IMR-90 (cell line): ENCODE measurements at regions not wholly inside any gene's neighbourhood (a gene's known extent, or its start where the extent isn't known, plus 50 kb on each side); places are given as distances from the start of the nearest gene placed in this dataset.

Experiments
- ATAC-seq: fragments of 200-7000 bp; cut with Tn5 transposase; 2 replicates; pipeline ENCODE4 v1.9.1; 2020; ENCODE audit warnings: low read depth, mild to moderate bottlenecking, moderate library complexity
- BruUV-seq: library from RNA; stranded (reverse); fragments of 400-500 nt; replicated peaks from 2 replicates; lab custom pipeline; 2021; lab: Mats Ljungman, UMichigan
- CTCF ChIA-PET: fragments of 300-600 bp; formaldehyde crosslinking; extraction: SDS; loops from one replicate; lab custom pipeline; 2021; ENCODE audit warnings: antibody characterized with exemption; lab: Yijun Ruan, JAX
- POLR2A ChIA-PET: fragments of 300-600 bp; sonication (Branson Sonifier 250); formaldehyde crosslinking; loops from one replicate; lab custom pipeline; 2022; ENCODE audit warnings: antibody characterized with exemption; ENCODE audit not compliant: unreplicated experiment; lab: Charles Lee
- DNase-seq: peaks from one replicate; pipeline ENCODE4 v3.0.0; 2013
- H2AFZ ChIP-seq: replicated peaks from 2 replicates; pipeline ENCODE3; 2013; ENCODE audit warnings: low read length, mild to moderate bottlenecking; ENCODE audit not compliant: poor library complexity
- H2AK5ac ChIP-seq: 2 replicates; pipeline ENCODE4 v1.6.1; 2013; ENCODE audit warnings: low read depth, low read length, inconsistent platforms
- H2AK9ac ChIP-seq: replicated peaks from 2 replicates; pipeline ENCODE3; 2013; ENCODE audit warnings: mild to moderate bottlenecking, low read depth, low read length, moderate library complexity; ENCODE audit not compliant: poor library complexity
- H2BK120ac ChIP-seq: 2 replicates; pipeline ENCODE4 v1.6.1; 2013; ENCODE audit warnings: low read depth, low read length, inconsistent platforms
- H2BK15ac ChIP-seq: 3 replicates; pipeline ENCODE4 v1.6.1; 2013; ENCODE audit warnings: low read depth, low read length, inconsistent platforms
- H2BK20ac ChIP-seq: 2 replicates; pipeline ENCODE4 v1.6.1; 2013; ENCODE audit warnings: low read depth, mild to moderate bottlenecking, inconsistent platforms, low read length, moderate library complexity
- H2BK5ac ChIP-seq: 2 replicates; pipeline ENCODE4 v1.6.1; 2013; ENCODE audit warnings: mild to moderate bottlenecking, low read depth, low read length, inconsistent platforms; ENCODE audit not compliant: poor library complexity, severe bottlenecking
- H3K14ac ChIP-seq: replicated peaks from 2 replicates; pipeline ENCODE4 v1.6.1; 2013; ENCODE audit warnings: low read depth, low read length, inconsistent platforms
- H3K18ac ChIP-seq: 2 replicates; pipeline ENCODE4 v1.6.1; 2013; ENCODE audit warnings: low read depth, low read length, control low read depth
- H3K23ac ChIP-seq: 2 replicates; pipeline ENCODE4 v1.6.1; 2013; ENCODE audit warnings: low read depth, low read length, inconsistent platforms
- H3K27ac ChIP-seq: 2 replicates; pipeline ENCODE4 v1.5.1; 2013; ENCODE audit warnings: mild to moderate bottlenecking, control low read depth, low read length; ENCODE audit not compliant: insufficient read depth
- H3K27me3 ChIP-seq: 2 replicates; pipeline ENCODE4 v1.6.1; 2013; ENCODE audit warnings: low read length; ENCODE audit not compliant: control insufficient read depth, insufficient read depth
- H3K36me3 ChIP-seq: 2 replicates; pipeline ENCODE4 v1.6.1; 2013; ENCODE audit warnings: low read length, mixed read lengths; ENCODE audit not compliant: control insufficient read depth, insufficient read depth
- H3K4ac ChIP-seq: 2 replicates; pipeline ENCODE4 v1.6.1; 2013; ENCODE audit warnings: low read depth, low read length, inconsistent platforms
- H3K4me1 ChIP-seq: 2 replicates; pipeline ENCODE4 v1.6.1; 2013; ENCODE audit warnings: low read length, mixed read lengths; ENCODE audit not compliant: control insufficient read depth, insufficient read depth
- H3K4me2 ChIP-seq: 2 replicates; pipeline ENCODE4 v1.6.1; 2013; ENCODE audit warnings: low read depth, mild to moderate bottlenecking, control low read depth, low read length, moderate library complexity
- H3K4me3 ChIP-seq: 2 replicates; pipeline ENCODE4 v1.5.1; 2013; ENCODE audit warnings: low read depth, mild to moderate bottlenecking, control low read depth, low read length, moderate library complexity; ENCODE audit not compliant: insufficient read depth
- H3K56ac ChIP-seq: 2 replicates; pipeline ENCODE4 v1.6.1; 2013; ENCODE audit warnings: low read length, inconsistent platforms; ENCODE audit not compliant: insufficient read depth; ENCODE audit errors: extremely low read depth
- H3K79me1 ChIP-seq, 2 experiments: 2 replicates each; pipeline ENCODE4 v1.6.1; 2013; ENCODE audit warnings: low read length in 2 of 2, inconsistent platforms in 1 of 2, low read depth in 1 of 2
- H3K9ac ChIP-seq: 2 replicates; pipeline ENCODE4 v1.6.1; 2013; ENCODE audit warnings: low read depth, low read length, control low read depth
- H3K9me1 ChIP-seq: 2 replicates; pipeline ENCODE4 v1.6.1; 2013; ENCODE audit warnings: low read length, inconsistent platforms; ENCODE audit not compliant: insufficient read depth
- H3K9me3 ChIP-seq: 2 replicates; pipeline ENCODE4 v1.6.1; 2013; ENCODE audit warnings: low read length; ENCODE audit not compliant: control insufficient read depth, insufficient read depth
- H4K20me1 ChIP-seq: 2 replicates; pipeline ENCODE4 v1.6.1; 2013; ENCODE audit warnings: low read length, inconsistent platforms; ENCODE audit not compliant: insufficient read depth
- H4K5ac ChIP-seq: 2 replicates; pipeline ENCODE4 v1.6.1; 2013; ENCODE audit warnings: mild to moderate bottlenecking, low read depth, low read length, control low read depth
- H4K8ac ChIP-seq, 2 experiments: 2 replicates each; pipeline ENCODE4 v1.6.1; 2013; ENCODE audit warnings: low read depth in 2 of 2, low read length in 2 of 2, control low read depth in 1 of 2, inconsistent platforms in 1 of 2
- H4K91ac ChIP-seq: 2 replicates; pipeline ENCODE4 v1.6.1; 2013; ENCODE audit warnings: low read depth, low read length, inconsistent platforms; ENCODE audit not compliant: insufficient read depth
- BHLHE40 ChIP-seq: fragments of 150-350 bp; IDR thresholded peaks from 2 replicates; pipeline ENCODE4 v1.6.1; 2016; ENCODE audit warnings: mild to moderate bottlenecking, low read depth, low read length
- CEBPB ChIP-seq: IDR thresholded peaks from 2 replicates; pipeline ENCODE4 v1.6.1; 2012; ENCODE audit warnings: low read depth, low read length, improper control_type of control experiment
- CHD1 ChIP-seq: IDR thresholded peaks from 2 replicates; pipeline ENCODE4 v1.6.1; 2012; ENCODE audit warnings: low read depth, low read length, improper control_type of control experiment
- CTCF ChIP-seq: conservative IDR thresholded peaks from 2 replicates; pipeline ENCODE4 v1.5.1; 2012; ENCODE audit warnings: mild to moderate bottlenecking, low read depth, low read length, improper control_type of control experiment
- ELK1 ChIP-seq: fragments of 150-350 bp; IDR thresholded peaks from 2 replicates; pipeline ENCODE4 v1.6.1; 2016; ENCODE audit warnings: low read depth, mild to moderate bottlenecking, low read length, moderate library complexity, borderline replicate concordance
- FOS ChIP-seq: fragments of 150-350 bp; IDR thresholded peaks from 2 replicates; pipeline ENCODE4 v1.6.1; 2016; ENCODE audit warnings: low read depth, low read length
- MXI1 ChIP-seq: IDR thresholded peaks from 2 replicates; pipeline ENCODE4 v1.6.1; 2012; ENCODE audit warnings: low read depth, mild to moderate bottlenecking, low read length, moderate library complexity, borderline replicate concordance
- NFE2L2 ChIP-seq: fragments of 150-350 bp; IDR thresholded peaks from 2 replicates; pipeline ENCODE4 v1.6.1; 2016; ENCODE audit warnings: low read depth, mild to moderate bottlenecking, low read length
- POLR2A ChIP-seq: IDR thresholded peaks from 2 replicates; pipeline ENCODE4 v1.6.1; 2012; ENCODE audit warnings: mild to moderate bottlenecking, low read depth, low read length
- RAD21 ChIP-seq: IDR thresholded peaks from 2 replicates; pipeline ENCODE4 v1.6.1; 2012; ENCODE audit warnings: low read length, improper control_type of control experiment
- USF2 ChIP-seq: fragments of 150-350 bp; IDR thresholded peaks from 2 replicates; pipeline ENCODE4 v1.6.1; 2017; ENCODE audit warnings: mild to moderate bottlenecking, antibody characterized with exemption, low read length, low read depth
- WGBS, 2 experiments: methylation state at CpG; one replicate each; pipeline versions ENCODE4 v1.1.5 to v1.1.7; 2013; ENCODE audit warnings: missing lambda C conversion rate in 2 of 2; ENCODE audit not compliant: insufficient read length in 1 of 2; ENCODE audit errors: extremely low coverage in 2 of 2; 5-methylcytosine and 5-hydroxymethylcytosine counted together
- dilution Hi-C: fragments of 300-500 bp; cut with HindIII; formaldehyde crosslinking; loops from one replicate; pipeline ENCODE4 v1.14.3; 2018; ENCODE audit warnings: low sequenced_read_pairs; ENCODE audit not compliant: unreplicated experiment
- in situ Hi-C: fragments of 300-500 bp; cut with MboI; formaldehyde crosslinking; loops from 3 replicates; pipeline ENCODE4 v1.14.3; 2019; ENCODE audit warnings: low sequenced_read_pairs, inconsistent platforms, mixed read lengths
- intact Hi-C: fragments of 100-400 bp; cut with micrococcal nuclease; formaldehyde crosslinking; loops from 2 replicates; pipeline ENCODE4 v1.10.0; 2022

- Histone ChIP-seq H3K27me3 (no peaks in the 10 kb centered on the region), H3K36me3 (no peaks in the 10 kb centered on the region), H4K20me1 (no peaks in the 10 kb centered on the region), H2AFZ (no peak overlapping the region), H3K56ac (no peak overlapping the region), H3K23ac (no peak overlapping the region), H3K27ac (no peak overlapping the region), H3K9me3 (no peaks in the 10 kb centered on the region), H4K91ac (no peak overlapping the region), H3K4ac (no peak overlapping the region), H3K4me1 (no peaks in the 10 kb centered on the region), H2BK120ac (no peak overlapping the region), H2AK5ac (no peak overlapping the region), H3K18ac (no peak overlapping the region), H2BK20ac (no peak overlapping the region), H3K4me3 (no peak overlapping the region), H3K79me1 (no peaks in the 10 kb centered on the region), H3K4me2 (no peak overlapping the region), H3K9me1 (no peaks in the 10 kb centered on the region), H4K5ac (no peak overlapping the region), H3K14ac (no peak overlapping the region), H4K8ac (no peak overlapping the region), H2BK15ac (no peak overlapping the region), H2BK5ac (no peak overlapping the region), H3K9ac (no peak overlapping the region), H2AK9ac (no peak overlapping the region)
- ATAC-seq (no peak), DNase-seq (no peak)
- in situ Hi-C loops (no loop called here), dilution Hi-C loops (no loop called here), intact Hi-C loops (no loop called here)
- TF ChIP-seq POLR2A (no peak), ELK1 (no peak), USF2 (no peak), BHLHE40 (no peak), RAD21 (no peak), CHD1 (no peak), CTCF (no peak), NFE2L2 (no peak), CEBPB (no peak), FOS (no peak), MXI1 (no peak)
- BruUV-seq: no TSS peak
- POLR2A ChIA-PET: no interaction called here
- no CpG with 5 or more reads among the region's 3 CpGs for WGBS, 2 experiments
- CTCF ChIA-PET: no interaction called here
Observed at GRCh38 chr5:84821924-84822323, 437.2 kb upstream of the EDIL3 start.
